CD14-positive monocyte (primary cell): ENCODE measurements at regions not wholly inside any gene's neighbourhood (a gene's known extent, or its start where the extent isn't known, plus 50 kb on each side); places are given as distances from the start of the nearest gene placed in this dataset.

Experiments used
- DNase-seq, 3 donors: peaks; one replicate each; pipeline ENCODE4 v3.0.0-alpha.2; 2011 to 2022
- H2AFZ ChIP-seq: 2 replicates; pipeline ENCODE4 v1.6.0; 2012; ENCODE audit warnings: mild to moderate bottlenecking, low read depth, low read length, inconsistent platforms; ENCODE audit not compliant: insufficient read depth, poor library complexity, severe bottlenecking
- H3K27ac ChIP-seq, 2 donors: 1 replicate in 1 of 2; 2 replicates in 1 of 2; pipeline ENCODE4 v1.5.1; 2012 to 2013; ENCODE audit warnings: low read length in 2 of 2, control low read depth in 1 of 2, inconsistent platforms in 1 of 2, low read depth in 1 of 2, mild to moderate bottlenecking in 1 of 2
- H3K27me3 ChIP-seq, 2 donors: one replicate each; pipeline versions ENCODE4 v1.6.0 to v1.6.1; 2011 to 2013; ENCODE audit warnings: low read length in 2 of 2; ENCODE audit not compliant: control insufficient read depth in 2 of 2, insufficient read depth in 2 of 2
- H3K36me3 ChIP-seq, 2 donors: replicated peaks in 1 of 2; 1 replicate in 1 of 2; 2 replicates in 1 of 2; pipeline versions ENCODE4 v1.5.1 to v1.6.1; 2012 to 2013; ENCODE audit warnings: low read length in 2 of 2, control low read depth in 1 of 2, inconsistent platforms in 1 of 2, mild to moderate bottlenecking in 1 of 2; ENCODE audit not compliant: insufficient read depth in 2 of 2, control insufficient read depth in 1 of 2
- H3K4me1 ChIP-seq, 2 donors: 1 replicate in 1 of 2; 2 replicates in 1 of 2; pipeline versions ENCODE4 v1.5.1 to v1.6.1; 2012 to 2013; ENCODE audit warnings: low read length in 2 of 2, control low read depth in 1 of 2, inconsistent platforms in 1 of 2, mild to moderate bottlenecking in 1 of 2, moderate library complexity in 1 of 2; ENCODE audit not compliant: insufficient read depth in 2 of 2, control insufficient read depth in 1 of 2
- H3K4me2 ChIP-seq: replicated peaks from 2 replicates; pipeline ENCODE3; 2012; ENCODE audit warnings: low read length, moderate library complexity, mild to moderate bottlenecking; ENCODE audit not compliant: poor library complexity, severe bottlenecking; ENCODE audit errors: extremely low read depth
- H3K4me3 ChIP-seq, 3 experiments: fragments of 200-600 bp in 1 of 3; sonication (generic) in 1 of 3; replicated peaks in 1 of 3; 1 replicate in 2 of 3; 2 replicates in 1 of 3; pipeline ENCODE4 v1.5.1; 2011 to 2013; ENCODE audit warnings: low read length in 3 of 3, mild to moderate bottlenecking in 3 of 3, control low read depth in 2 of 3, low read depth in 2 of 3, inconsistent platforms in 1 of 3, moderate library complexity in 1 of 3
- H3K79me2 ChIP-seq: 2 replicates; pipeline ENCODE4 v1.6.0; 2012; ENCODE audit warnings: mild to moderate bottlenecking, control low read depth, inconsistent platforms, low read length, moderate library complexity; ENCODE audit not compliant: insufficient read depth
- H3K9ac ChIP-seq: 2 replicates; pipeline ENCODE4 v1.6.0; 2017; ENCODE audit warnings: low read length, mild to moderate bottlenecking; ENCODE audit not compliant: insufficient read depth, poor library complexity, severe bottlenecking
- H3K9me3 ChIP-seq, 2 donors: replicated peaks in 1 of 2; 1 replicate in 1 of 2; 2 replicates in 1 of 2; pipeline versions ENCODE4 v1.5.1 to v1.6.1; 2012 to 2013; ENCODE audit warnings: low read length in 2 of 2, control low read depth in 1 of 2; ENCODE audit not compliant: control insufficient read depth in 1 of 2, insufficient read depth in 1 of 2
- H4K20me1 ChIP-seq: 2 replicates; pipeline ENCODE4 v1.6.0; 2012; ENCODE audit warnings: mild to moderate bottlenecking, low read length, control low read depth, moderate library complexity; ENCODE audit not compliant: insufficient read depth
- H3K27ac Mint-ChIP-seq, 7 donors: one replicate each; pipeline ENCODE4 v1.8.0; 2020; ENCODE audit warnings: mild to moderate bottlenecking in 7 of 7, mixed read lengths in 7 of 7, moderate library complexity in 6 of 7, inconsistent platforms in 2 of 7
- H3K27me3 Mint-ChIP-seq, 3 donors: one replicate each; pipeline ENCODE4 v1.8.0; 2021 to 2022; ENCODE audit warnings: low read depth in 3 of 3, mild to moderate bottlenecking in 3 of 3, mixed read lengths in 3 of 3, moderate library complexity in 3 of 3, inconsistent platforms in 1 of 3
- H3K36me3 Mint-ChIP-seq, 2 donors: one replicate each; pipeline ENCODE4 v1.8.0; 2020; ENCODE audit warnings: mixed read lengths in 2 of 2, inconsistent platforms in 1 of 2, mild to moderate bottlenecking in 1 of 2
- H3K4me1 Mint-ChIP-seq: one replicate; pipeline ENCODE4 v1.8.0; 2020; ENCODE audit warnings: mild to moderate bottlenecking, mixed read lengths
- H3K4me3 Mint-ChIP-seq, 2 donors: one replicate each; pipeline ENCODE4 v1.8.0; 2020; ENCODE audit warnings: mild to moderate bottlenecking in 2 of 2, mixed read lengths in 2 of 2, moderate library complexity in 1 of 2
- H3K9me3 Mint-ChIP-seq, 7 donors: one replicate each; pipeline ENCODE4 v1.8.0; 2020 to 2022; ENCODE audit warnings: mixed read lengths in 7 of 7, mild to moderate bottlenecking in 6 of 7, moderate library complexity in 6 of 7, inconsistent platforms in 2 of 7
- CTCF ChIP-seq: fragments of 200-600 bp; IDR thresholded peaks from one replicate; pipeline ENCODE4 v1.8.0; 2022; ENCODE audit warnings: antibody characterized with exemption, mild to moderate bottlenecking
- intact Hi-C, 2 donors: fragments of 100-400 bp; cut with micrococcal nuclease; formaldehyde crosslinking; loops; one replicate each; pipeline versions ENCODE4 v1.15.0 to v1.15.1; 2023

DNA sequence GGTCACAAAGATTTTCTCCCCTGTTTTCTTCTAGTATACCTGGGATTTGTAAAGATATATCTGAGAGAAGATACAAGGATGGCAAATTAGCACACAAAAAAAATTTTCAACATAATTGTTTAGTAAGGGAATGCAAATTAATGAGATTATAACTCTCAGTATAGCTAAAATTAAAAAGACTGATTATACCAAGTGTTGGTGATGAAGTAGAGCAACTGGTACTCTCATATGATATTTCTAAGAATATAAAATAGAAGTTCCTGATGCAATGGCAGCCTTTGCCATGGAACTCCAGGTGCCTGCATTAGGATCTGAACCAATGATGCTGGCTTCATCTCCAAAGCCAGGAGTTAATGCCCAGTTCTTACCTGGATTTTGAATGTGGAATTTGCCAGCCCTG is 51.4 kb upstream of the KIAA1217 start:
- intact Hi-C loops = no loop called here
- Histone ChIP-seq H3K79me2 (no peaks in the 10 kb centered on the region), H3K4me2 (no peak overlapping the region), H3K36me3 (no peaks in the 10 kb centered on the region), H2AFZ (no peak overlapping the region), H3K27me3 (no peaks in the 10 kb centered on the region), H3K9ac (no peak overlapping the region), H3K27ac (no peak overlapping the region), H3K9me3 (no peaks in the 10 kb centered on the region), H4K20me1 (no peaks in the 10 kb centered on the region), H3K4me3 (no peak overlapping the region), H3K4me1 (no peaks in the 10 kb centered on the region)
- no peak for DNase-seq
- no peak overlapping the region for H3K4me3 Mint-ChIP-seq
- H3K36me3 Mint-ChIP-seq = no peaks in the 10 kb centered on the region
- peaks cover 3 to 19% (median 7%) of the 10 kb centered on the region in 7 donors for H3K9me3 Mint-ChIP-seq
- no peak overlapping the region for H3K27ac Mint-ChIP-seq
- H3K27me3 Mint-ChIP-seq = no peaks in the 10 kb centered on the region
- H3K4me1 Mint-ChIP-seq = no peaks in the 10 kb centered on the region
- TF ChIP-seq CTCF = no peak
